ENCODE measurements at regions not wholly inside any gene's neighbourhood (a gene's known extent, or its start where the extent isn't known, plus 50 kb on each side); places are given as distances from the start of the nearest gene placed in this dataset.

- no peak for DNase-seq
Observed at GRCh38 chr4:152014280-152014679, 253.5 kb upstream of the GATB start.

GRCh38 chr4:152011469-152011868 is 250.7 kb upstream of the GATB start:
- no peak for DNase-seq

- DNase-seq, result no peak
Observed at GRCh38 chr4:152010710-152011079, 249.9 kb upstream of the GATB start.

- DNase-seq, result no peak
Observed at GRCh38 chr4:152009983-152010709, 249.3 kb upstream of the GATB start.

- no peak for DNase-seq
Observed at GRCh38 chr4:152009031-152009670, 248.3 kb upstream of the GATB start.

- no peak for DNase-seq
Observed at GRCh38 chr4:152007111-152007510, 246.3 kb upstream of the GATB start.

GRCh38 chr4:152004801-152005200 is 244.0 kb upstream of the GATB start:
- DNase-seq, result no peak

GRCh38 chr4:152000518-152000917 is 239.7 kb upstream of the GATB start:
- DNase-seq, result no peak

- no peak for DNase-seq
Observed at GRCh38 chr4:151998723-151999122, 237.9 kb upstream of the GATB start.

GRCh38 chr4:151997461-151997860 is 236.7 kb upstream of the GATB start:
- no peak for DNase-seq

GRCh38 chr4:151994429-151994828 is 233.6 kb upstream of the GATB start:
- no peak for DNase-seq

- no peak for DNase-seq
Observed at GRCh38 chr4:151993521-151993920, 232.7 kb upstream of the GATB start.

- DNase-seq, result no peak
Observed at GRCh38 chr4:151992332-151993154, 231.7 kb upstream of the GATB start.

GRCh38 chr4:151991884-151992167 is 231.0 kb upstream of the GATB start:
- no peak for DNase-seq

- DNase-seq, result no peak
Observed at GRCh38 chr4:151991001-151991883, 230.4 kb upstream of the GATB start.

GRCh38 chr4:151990201-151990600 is 229.4 kb upstream of the GATB start:
- DNase-seq, result no peak

GRCh38 chr4:151988591-151988990 is 227.8 kb upstream of the GATB start:
- DNase-seq, result no peak

- DNase-seq, result no peak
Observed at GRCh38 chr4:151987606-151988005, 226.8 kb upstream of the GATB start.

GRCh38 chr4:151983854-151984253 is 223.0 kb upstream of the GATB start:
- DNase-seq, result no peak

- no peak for DNase-seq
Observed at GRCh38 chr4:151979819-151980218, 219.0 kb upstream of the GATB start.

- DNase-seq, result no peak
Observed at GRCh38 chr4:151968643-151969042, 207.8 kb upstream of the GATB start.

GRCh38 chr4:151967074-151967473 is 206.3 kb upstream of the GATB start:
- no peak for DNase-seq
